ENCODE measurements at regions not wholly inside any gene's neighbourhood (a gene's known extent, or its start where the extent isn't known, plus 50 kb on each side); places are given as distances from the start of the nearest gene placed in this dataset.
A peak's percentile ranks its signal among the peaks of the same experiment; 100 is the strongest.

GRCh38 chr13:73268306-73268705 is 209.5 kb downstream of the KLF5 start:
- DNase-seq, result peak; percentile 9 to 22

GRCh38 chr13:73266640-73267180 is 207.9 kb downstream of the KLF5 start:
- DNase-seq, result no peak

GRCh38 chr13:73262862-73263627 is 204.2 kb downstream of the KLF5 start:
- no peak for DNase-seq

GRCh38 chr13:73261739-73262216 is 203.0 kb downstream of the KLF5 start:
- no peak for DNase-seq

GRCh38 chr13:73259061-73260017 is 200.5 kb downstream of the KLF5 start:
- no peak for DNase-seq

GRCh38 chr13:73258406-73258805 is 199.6 kb downstream of the KLF5 start:
- DNase-seq, result no peak

GRCh38 chr13:73254827-73255226 is 196.0 kb downstream of the KLF5 start:
- DNase-seq, result no peak

- DNase-seq, result no peak
These were observed 192.9 kb downstream of the KLF5 start for GRCh38 chr13:73251626-73252265.

- no peak for DNase-seq
These were observed 191.3 kb downstream of the KLF5 start for GRCh38 chr13:73250061-73250460.

- no peak for DNase-seq
These were observed 190.1 kb downstream of the KLF5 start for GRCh38 chr13:73248711-73249580.

GRCh38 chr13:73248154-73248553 is 189.3 kb downstream of the KLF5 start:
- no peak for DNase-seq

- DNase-seq, result no peak
These were observed 186.4 kb downstream of the KLF5 start for GRCh38 chr13:73245246-73245645.

- DNase-seq, result no peak
These were observed 185.7 kb downstream of the KLF5 start for GRCh38 chr13:73244467-73244866.

- DNase-seq, result no peak
These were observed 183.8 kb downstream of the KLF5 start for GRCh38 chr13:73242515-73243015.

- DNase-seq, result no peak
These were observed 181.4 kb downstream of the KLF5 start for GRCh38 chr13:73240193-73240592.

GRCh38 chr13:73235385-73235784 is 176.6 kb downstream of the KLF5 start:
- no peak for DNase-seq

GRCh38 chr13:73231471-73231870 is 172.7 kb downstream of the KLF5 start:
- DNase-seq, result no peak

- DNase-seq, result no peak
These were observed 171.9 kb downstream of the KLF5 start for GRCh38 chr13:73230716-73231115.

- DNase-seq, result no peak
These were observed 169.7 kb downstream of the KLF5 start for GRCh38 chr13:73228546-73228945.

- DNase-seq, result no peak
These were observed 167.2 kb downstream of the KLF5 start for GRCh38 chr13:73225990-73226389.

- DNase-seq, result no peak
These were observed 165.9 kb downstream of the KLF5 start for GRCh38 chr13:73224703-73225102.

GRCh38 chr13:73223372-73223781 is 164.6 kb downstream of the KLF5 start:
- no peak for DNase-seq

Measured in SHP77 (cell line).